ENCODE measurements at regions not wholly inside any gene's neighbourhood (a gene's known extent, or its start where the extent isn't known, plus 50 kb on each side); places are given as distances from the start of the nearest gene placed in this dataset.

GRCh38 chr1:81430955-81431623 lies 369.6 kb upstream of the ADGRL2 start:
- peak; percentile 13 for DNase-seq

GRCh38 chr1:81430236-81430938 lies 370.3 kb upstream of the ADGRL2 start:
- no peak for DNase-seq

GRCh38 chr1:81428998-81429397 lies 371.7 kb upstream of the ADGRL2 start:
- no peak for DNase-seq

GRCh38 chr1:81424816-81425215 lies 375.9 kb upstream of the ADGRL2 start:
- DNase-seq, result no peak

- DNase-seq, result peak; percentile 39
These were observed 376.7 kb upstream of the ADGRL2 start for GRCh38 chr1:81424061-81424460.

GRCh38 chr1:81420760-81421159 lies 380.0 kb upstream of the ADGRL2 start:
- no peak for DNase-seq

GRCh38 chr1:81414488-81415015 lies 386.2 kb upstream of the ADGRL2 start:
- DNase-seq, result peak; percentile 39

GRCh38 chr1:81412954-81413353 lies 387.8 kb upstream of the ADGRL2 start:
- no peak for DNase-seq

- no peak for DNase-seq
These were observed 389.8 kb upstream of the ADGRL2 start for GRCh38 chr1:81410941-81411340.

- no peak for DNase-seq
These were observed 390.4 kb upstream of the ADGRL2 start for GRCh38 chr1:81410351-81410750.

GRCh38 chr1:81409780-81410274 lies 390.9 kb upstream of the ADGRL2 start:
- DNase-seq, result no peak

- no peak for DNase-seq
These were observed 391.5 kb upstream of the ADGRL2 start for GRCh38 chr1:81409262-81409661.

GRCh38 chr1:81408419-81408818 lies 392.3 kb upstream of the ADGRL2 start:
- DNase-seq, result no peak

- DNase-seq, result no peak
These were observed 393.5 kb upstream of the ADGRL2 start for GRCh38 chr1:81407000-81407821.

GRCh38 chr1:81406292-81406999 lies 394.3 kb upstream of the ADGRL2 start:
- no peak for DNase-seq

GRCh38 chr1:81398041-81398440 lies 402.7 kb upstream of the ADGRL2 start:
- DNase-seq, result no peak

- DNase-seq, result no peak
These were observed 408.1 kb upstream of the ADGRL2 start for GRCh38 chr1:81392526-81393226.

- no peak for DNase-seq
These were observed 409.5 kb upstream of the ADGRL2 start for GRCh38 chr1:81391125-81391828.

- DNase-seq, result no peak
These were observed 412.3 kb upstream of the ADGRL2 start for GRCh38 chr1:81388435-81388834.

- DNase-seq, result no peak
These were observed 413.3 kb upstream of the ADGRL2 start for GRCh38 chr1:81387446-81387845.

GRCh38 chr1:81382561-81382960 lies 418.2 kb upstream of the ADGRL2 start:
- DNase-seq, result no peak
